NT2/D1 (cell line): ENCODE measurements at regions not wholly inside any gene's neighbourhood (a gene's known extent, or its start where the extent isn't known, plus 50 kb on each side); places are given as distances from the start of the nearest gene placed in this dataset.
"Not testable (repeated sequence)": the region's sequence is repeated elsewhere in the genome, so short reads cannot be mapped to it uniquely, and the experiment has no call there.

Source experiments
- YY1 ChIP-seq: IDR thresholded peaks from 2 replicates; pipeline ENCODE4 v1.6.1; 2011; ENCODE audit not compliant: insufficient read length, insufficient read depth
- ZNF274 ChIP-seq: IDR thresholded peaks from 2 replicates; pipeline ENCODE4 v1.6.1; 2011; ENCODE audit warnings: mild to moderate bottlenecking, low read depth, low read length

GRCh38 chr2:35441575-35441974 is 914.0 kb upstream of the CRIM1 start:
- not testable (repeated sequence) for TF ChIP-seq ZNF274, YY1
